Nephron (organoid): ENCODE measurements at regions not wholly inside any gene's neighbourhood (a gene's known extent, or its start where the extent isn't known, plus 50 kb on each side); places are given as distances from the start of the nearest gene placed in this dataset.

Experiments used
- H3K27ac Mint-ChIP-seq, 3 experiments: 2 replicates each; pipeline ENCODE4 v1.8.0; 2020; ENCODE audit warnings: mixed read lengths in 3 of 3, mild to moderate bottlenecking in 2 of 3, moderate library complexity in 1 of 3
- H3K27me3 Mint-ChIP-seq: 2 replicates; pipeline ENCODE4 v1.8.0; 2021; ENCODE audit warnings: low read depth, mild to moderate bottlenecking, moderate library complexity, mixed read lengths
- H3K36me3 Mint-ChIP-seq: 2 replicates; pipeline ENCODE4 v1.8.0; 2020; ENCODE audit warnings: low read depth, mixed read lengths
- H3K4me1 Mint-ChIP-seq: 2 replicates; pipeline ENCODE4 v1.8.0; 2020; ENCODE audit warnings: mixed read lengths
- H3K4me3 Mint-ChIP-seq, 3 experiments: 2 replicates each; pipeline ENCODE4 v1.8.0; 2020; ENCODE audit warnings: mild to moderate bottlenecking in 3 of 3, mixed read lengths in 3 of 3, moderate library complexity in 2 of 3
- H3K9me3 Mint-ChIP-seq: 2 replicates; pipeline ENCODE4 v1.8.0; 2020; ENCODE audit warnings: mixed read lengths
- TF ChIP-seq, protein P1 (sequence below), 3 experiments: fragments of 200-600 bp; sonication (generic); IDR thresholded peaks; one replicate each; pipeline ENCODE4 v1.5.0; 2021; ENCODE audit warnings: antibody characterized with exemption in 3 of 3; ENCODE audit not compliant: unreplicated experiment in 3 of 3

- H3K27ac Mint-ChIP-seq, result no peak overlapping the region
- H3K4me1 Mint-ChIP-seq, result peaks cover 23% of the 10 kb centered on the region
Measured at GRCh38 chr2:5369510-5369909, 322.7 kb upstream of the SOX11 start.

DNA sequence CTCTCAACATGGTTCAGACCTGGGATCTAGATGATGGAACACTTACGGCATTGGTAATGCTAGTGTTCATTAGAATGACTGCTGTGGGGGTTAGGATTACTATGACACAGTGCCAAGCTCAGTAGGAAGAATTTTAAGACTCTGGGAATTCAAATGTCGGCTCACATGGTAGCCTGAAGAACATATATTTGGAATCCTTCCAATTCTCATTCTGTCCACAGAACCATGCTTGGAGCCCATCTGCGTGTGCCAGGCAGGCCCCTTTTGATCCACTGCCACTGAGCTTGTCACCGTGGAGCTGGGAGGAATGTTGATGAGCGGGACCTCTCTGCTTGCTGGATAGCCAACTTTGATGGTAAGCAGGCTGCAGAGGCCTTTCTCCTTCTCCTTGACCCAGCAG is 322.0 kb upstream of the SOX11 start:
- peaks cover 28% of the 10 kb centered on the region for H3K4me1 Mint-ChIP-seq
- H3K9me3 Mint-ChIP-seq, result no peaks in the 10 kb centered on the region
- no peak overlapping the region for H3K27ac Mint-ChIP-seq
- no peak overlapping the region for H3K4me3 Mint-ChIP-seq
- TF ChIP-seq, protein P1, sequence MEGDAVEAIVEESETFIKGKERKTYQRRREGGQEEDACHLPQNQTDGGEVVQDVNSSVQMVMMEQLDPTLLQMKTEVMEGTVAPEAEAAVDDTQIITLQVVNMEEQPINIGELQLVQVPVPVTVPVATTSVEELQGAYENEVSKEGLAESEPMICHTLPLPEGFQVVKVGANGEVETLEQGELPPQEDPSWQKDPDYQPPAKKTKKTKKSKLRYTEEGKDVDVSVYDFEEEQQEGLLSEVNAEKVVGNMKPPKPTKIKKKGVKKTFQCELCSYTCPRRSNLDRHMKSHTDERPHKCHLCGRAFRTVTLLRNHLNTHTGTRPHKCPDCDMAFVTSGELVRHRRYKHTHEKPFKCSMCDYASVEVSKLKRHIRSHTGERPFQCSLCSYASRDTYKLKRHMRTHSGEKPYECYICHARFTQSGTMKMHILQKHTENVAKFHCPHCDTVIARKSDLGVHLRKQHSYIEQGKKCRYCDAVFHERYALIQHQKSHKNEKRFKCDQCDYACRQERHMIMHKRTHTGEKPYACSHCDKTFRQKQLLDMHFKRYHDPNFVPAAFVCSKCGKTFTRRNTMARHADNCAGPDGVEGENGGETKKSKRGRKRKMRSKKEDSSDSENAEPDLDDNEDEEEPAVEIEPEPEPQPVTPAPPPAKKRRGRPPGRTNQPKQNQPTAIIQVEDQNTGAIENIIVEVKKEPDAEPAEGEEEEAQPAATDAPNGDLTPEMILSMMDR (IDR thresholded peaks at IDR 0.05; ENCODE audit: unreplicated experiment in 3 of 3), result no peak
- peaks cover 49% of the 10 kb centered on the region for H3K27me3 Mint-ChIP-seq
- no peaks in the 10 kb centered on the region for H3K36me3 Mint-ChIP-seq

More at GRCh38 chr2:5369510-5369909, 322.7 kb upstream of the SOX11 start:
- TF ChIP-seq, protein P1 (IDR thresholded peaks at IDR 0.05; ENCODE audit: unreplicated experiment in 3 of 3), result no peak
- H3K36me3 Mint-ChIP-seq, result no peaks in the 10 kb centered on the region
- no peaks in the 10 kb centered on the region for H3K9me3 Mint-ChIP-seq
- peaks cover 49% of the 10 kb centered on the region for H3K27me3 Mint-ChIP-seq
- H3K4me3 Mint-ChIP-seq, result no peak overlapping the region

- Mint-ChIP-seq H3K27ac (no peak overlapping the region), H3K4me1 (peaks cover 26% of the 10 kb centered on the region), H3K27me3 (peaks cover 58% of the 10 kb centered on the region), H3K9me3 (no peaks in the 10 kb centered on the region), H3K36me3 (no peaks in the 10 kb centered on the region), H3K4me3 (peak overlapping the region in 2 of 3 experiments; percentile 68 to 75)
- TF ChIP-seq, protein P1 (IDR thresholded peaks at IDR 0.05; ENCODE audit: unreplicated experiment in 3 of 3), result no peak
Measured at GRCh38 chr2:5372141-5372540, 320.0 kb upstream of the SOX11 start.

GRCh38 chr2:5373200-5373599 is 319.0 kb upstream of the SOX11 start:
- H3K27me3 Mint-ChIP-seq, result peaks cover 55% of the 10 kb centered on the region
- TF ChIP-seq, protein P1 (IDR thresholded peaks at IDR 0.05; ENCODE audit: unreplicated experiment in 3 of 3), result no peak
- H3K4me1 Mint-ChIP-seq, result peaks cover 30% of the 10 kb centered on the region
- no peaks in the 10 kb centered on the region for H3K9me3 Mint-ChIP-seq
- peak overlapping the region; percentile 68 to 82 (median 75) for H3K4me3 Mint-ChIP-seq
- H3K36me3 Mint-ChIP-seq, result no peaks in the 10 kb centered on the region
- peak overlapping the region; percentile 22 to 75 (median 49) for H3K27ac Mint-ChIP-seq

DNA sequence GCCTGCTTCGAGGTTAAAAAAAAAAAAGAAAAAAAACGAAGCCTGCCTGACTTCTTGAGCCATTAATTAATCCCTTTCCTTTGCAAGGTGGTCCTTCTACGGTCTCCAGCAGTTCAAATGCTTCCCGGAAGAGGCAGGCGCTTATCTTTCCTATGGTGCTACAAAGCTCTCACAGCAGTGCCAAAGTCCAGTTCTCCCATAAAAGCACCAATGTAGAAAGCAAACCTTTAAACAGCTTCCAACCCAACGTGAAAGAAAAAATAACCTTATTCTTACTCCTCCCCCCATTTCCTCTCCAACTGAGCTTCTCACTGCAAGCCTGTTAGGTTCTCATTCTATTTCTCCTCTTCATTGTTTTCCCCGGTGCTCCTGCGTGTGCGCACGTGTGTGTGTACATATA is 317.4 kb upstream of the SOX11 start:
- no peaks in the 10 kb centered on the region for H3K36me3 Mint-ChIP-seq
- peaks cover 30% of the 10 kb centered on the region for H3K4me1 Mint-ChIP-seq
- peaks cover 52% of the 10 kb centered on the region for H3K27me3 Mint-ChIP-seq
- no peak overlapping the region for H3K4me3 Mint-ChIP-seq
- H3K27ac Mint-ChIP-seq, result peak overlapping the region in 2 of 3 experiments; percentile 8 to 42
- no peaks in the 10 kb centered on the region for H3K9me3 Mint-ChIP-seq
- TF ChIP-seq, protein P1 (IDR thresholded peaks at IDR 0.05; ENCODE audit: unreplicated experiment in 3 of 3), result no peak

DNA sequence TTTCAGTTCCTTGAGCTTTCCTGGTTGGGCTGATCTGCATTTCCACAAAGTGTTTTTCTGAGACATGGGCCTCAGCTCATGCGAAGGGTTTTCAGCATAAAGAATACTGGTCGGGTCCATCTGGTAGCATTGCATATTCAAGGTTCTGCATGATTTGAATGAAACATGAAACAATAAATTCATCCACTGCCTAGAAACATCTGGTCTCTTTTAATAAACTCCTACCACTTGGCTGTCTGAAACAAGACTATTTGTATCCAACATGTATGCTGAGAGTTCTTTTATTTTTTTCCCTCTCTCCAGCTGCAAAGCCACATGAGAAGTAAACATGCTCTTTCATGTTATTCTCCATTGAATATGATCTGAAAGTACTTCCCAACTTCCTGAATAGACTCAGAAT is 314.9 kb upstream of the SOX11 start:
- H3K27ac Mint-ChIP-seq, result no peak overlapping the region
- peaks cover 27% of the 10 kb centered on the region for H3K4me1 Mint-ChIP-seq
- H3K36me3 Mint-ChIP-seq, result no peaks in the 10 kb centered on the region
- no peaks in the 10 kb centered on the region for H3K9me3 Mint-ChIP-seq
- TF ChIP-seq, protein P1 (IDR thresholded peaks at IDR 0.05; ENCODE audit: unreplicated experiment in 3 of 3), result no peak
- H3K27me3 Mint-ChIP-seq, result peaks cover 61% of the 10 kb centered on the region
- H3K4me3 Mint-ChIP-seq, result no peak overlapping the region
